HG03025 (cell line): ENCODE measurements at regions not wholly inside any gene's neighbourhood (a gene's known extent, or its start where the extent isn't known, plus 50 kb on each side); places are given as distances from the start of the nearest gene placed in this dataset.
"Not testable (repeated sequence)": the region's sequence is repeated elsewhere in the genome, so short reads cannot be mapped to it uniquely, and the experiment has no call there.

ENCODE experiments used
- ATAC-seq: cut with Tn5 transposase; IDR thresholded peaks from one replicate; pipeline ENCODE4 v1.9.1; 2021; ENCODE audit warnings: mild to moderate bottlenecking, moderate library complexity; ENCODE audit not compliant: unreplicated experiment, low FRiP score

GRCh38 chr6:27092316-27092692 is 155.2 kb upstream of the PRSS16 start:
- ATAC-seq, result no peak

- no peak for ATAC-seq
These were observed 151.6 kb upstream of the PRSS16 start for GRCh38 chr6:27095914-27096313.

DNA sequence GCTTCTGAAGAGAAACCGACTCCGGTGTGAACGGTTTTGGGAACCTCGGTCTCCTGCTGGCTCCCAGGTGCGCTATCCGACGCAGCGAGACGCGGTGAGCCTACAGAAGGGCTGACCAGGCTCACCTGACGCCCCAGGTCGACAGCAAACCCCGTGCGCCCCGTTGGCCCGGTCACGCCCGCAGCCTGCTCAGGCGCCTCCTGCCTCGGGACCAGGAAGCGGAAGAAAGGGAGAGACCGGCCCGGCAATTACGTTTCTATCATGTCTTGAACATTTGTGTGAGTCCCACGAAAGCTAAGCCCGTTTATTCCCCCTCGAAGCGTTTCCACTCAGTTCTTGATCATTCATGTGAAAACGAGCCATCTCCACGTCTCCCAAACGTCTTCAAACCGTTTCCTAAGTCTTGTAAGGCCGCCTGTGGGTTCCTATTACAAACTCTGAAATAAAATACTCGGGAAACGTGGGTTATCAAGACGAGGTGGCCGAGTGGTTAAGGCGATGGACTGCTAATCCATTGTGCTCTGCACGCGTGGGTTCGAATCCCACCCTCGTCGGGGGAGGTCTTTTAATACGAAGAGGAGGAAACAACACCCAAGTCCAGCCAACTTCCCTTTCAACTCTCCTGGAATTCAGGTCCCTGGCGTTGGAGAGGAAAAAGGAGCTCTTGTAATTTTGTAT is 150.5 kb upstream of the PRSS16 start:
- no peak for ATAC-seq

GRCh38 chr6:27098956-27099355 is 148.5 kb upstream of the PRSS16 start:
- no peak for ATAC-seq

- no peak for ATAC-seq
These were observed 146.6 kb upstream of the PRSS16 start for GRCh38 chr6:27100921-27101320.

- no peak for ATAC-seq
These were observed 145.7 kb upstream of the PRSS16 start for GRCh38 chr6:27101824-27102223.

DNA sequence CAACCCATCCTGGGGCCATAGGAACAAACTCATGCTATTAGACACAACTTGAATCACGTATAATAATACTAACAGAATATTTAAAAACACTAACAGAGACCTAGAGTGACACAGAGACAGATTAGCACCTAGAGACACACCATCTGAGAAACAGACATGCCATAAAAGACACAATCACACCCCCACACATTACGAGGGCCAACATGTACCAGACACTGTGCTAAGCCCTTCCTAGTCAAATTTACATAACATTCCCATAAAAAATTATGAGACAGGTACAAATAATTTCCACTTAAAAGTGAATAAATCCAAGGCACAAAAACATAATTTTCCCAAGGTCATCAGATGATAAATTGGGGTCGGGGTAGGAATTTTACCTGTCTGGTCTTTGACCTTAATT is 141.1 kb upstream of the PRSS16 start:
- ATAC-seq, result no peak

DNA sequence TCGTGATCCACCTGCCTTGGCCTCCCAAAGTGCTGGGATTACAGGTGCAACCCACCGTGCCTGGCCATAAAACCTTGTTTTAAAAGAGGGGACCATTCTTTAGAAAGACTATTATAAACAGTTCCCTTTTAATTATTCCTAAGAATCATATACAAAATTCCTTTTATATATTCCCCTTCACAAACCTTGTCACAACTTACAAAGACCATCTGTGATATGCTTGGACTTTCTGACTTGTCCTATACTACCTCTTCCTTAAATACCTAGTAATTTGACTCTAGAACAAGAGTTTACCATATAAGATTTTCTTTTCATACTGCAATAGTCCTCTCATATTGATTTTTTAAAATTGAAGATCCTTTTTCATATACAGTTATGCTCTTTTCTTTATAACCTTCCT is 135.8 kb upstream of the PRSS16 start:
- ATAC-seq, result no peak

DNA sequence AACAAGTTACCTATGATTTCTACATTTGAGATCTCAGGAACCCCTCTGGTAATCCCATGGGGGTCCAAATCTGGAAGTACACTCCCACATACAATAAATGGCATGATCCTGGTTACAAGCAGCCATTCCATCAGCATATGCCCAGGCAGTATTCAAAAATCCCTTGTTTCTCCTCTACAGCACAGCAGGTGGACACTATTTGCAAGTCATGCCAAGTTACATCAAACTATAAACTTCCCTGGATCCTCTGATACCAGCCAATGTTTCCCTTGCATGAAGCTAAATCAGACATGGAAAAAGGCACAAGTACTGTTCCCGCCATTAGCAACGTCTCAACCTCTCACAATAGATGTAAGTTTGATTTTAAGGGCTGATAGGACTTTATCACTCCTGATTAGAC is 134.5 kb upstream of the PRSS16 start:
- ATAC-seq, result no peak

DNA sequence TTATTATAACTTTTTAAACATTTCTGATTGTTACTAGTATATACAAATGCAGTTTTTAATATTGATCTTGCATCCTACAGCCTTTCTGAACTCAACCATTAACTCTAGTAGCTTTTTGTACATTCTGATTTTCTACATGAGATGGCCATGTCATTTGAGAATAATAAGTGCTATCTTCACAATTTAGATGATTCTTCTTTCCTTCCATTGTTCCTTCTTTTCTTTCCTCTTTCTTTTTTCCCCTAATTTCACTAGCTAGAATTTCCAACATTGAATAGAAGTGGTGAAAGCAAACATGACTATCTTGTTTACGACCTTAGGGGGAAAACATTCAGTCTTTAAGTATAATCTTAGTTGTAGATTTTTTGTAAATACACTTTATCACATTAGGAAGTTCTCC is 128.2 kb upstream of the PRSS16 start:
- no peak for ATAC-seq

DNA sequence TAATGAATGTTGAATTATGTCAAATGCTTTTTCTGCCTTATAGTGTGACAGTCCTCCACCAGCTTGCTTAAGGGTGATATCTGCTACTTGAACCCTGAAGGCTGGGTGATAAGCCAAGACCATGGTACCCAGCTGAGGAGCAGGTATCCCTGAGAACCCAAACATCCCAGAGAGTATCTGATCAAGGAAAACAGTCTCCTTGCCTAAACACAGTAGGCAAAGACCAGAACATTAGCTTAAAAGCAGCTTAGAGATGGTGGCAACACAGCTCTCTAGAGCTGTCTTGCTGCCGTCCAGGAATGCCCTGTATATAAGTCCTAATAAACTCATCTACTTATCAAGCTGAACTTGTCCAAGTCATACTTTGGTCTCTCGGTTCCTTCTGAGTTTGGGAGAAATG is 127.7 kb upstream of the PRSS16 start:
- ATAC-seq, result no peak

- ATAC-seq, result no peak
These were observed 125.9 kb upstream of the PRSS16 start for GRCh38 chr6:27121640-27122039.

- no peak for ATAC-seq
These were observed 123.2 kb upstream of the PRSS16 start for GRCh38 chr6:27124252-27124657.

DNA sequence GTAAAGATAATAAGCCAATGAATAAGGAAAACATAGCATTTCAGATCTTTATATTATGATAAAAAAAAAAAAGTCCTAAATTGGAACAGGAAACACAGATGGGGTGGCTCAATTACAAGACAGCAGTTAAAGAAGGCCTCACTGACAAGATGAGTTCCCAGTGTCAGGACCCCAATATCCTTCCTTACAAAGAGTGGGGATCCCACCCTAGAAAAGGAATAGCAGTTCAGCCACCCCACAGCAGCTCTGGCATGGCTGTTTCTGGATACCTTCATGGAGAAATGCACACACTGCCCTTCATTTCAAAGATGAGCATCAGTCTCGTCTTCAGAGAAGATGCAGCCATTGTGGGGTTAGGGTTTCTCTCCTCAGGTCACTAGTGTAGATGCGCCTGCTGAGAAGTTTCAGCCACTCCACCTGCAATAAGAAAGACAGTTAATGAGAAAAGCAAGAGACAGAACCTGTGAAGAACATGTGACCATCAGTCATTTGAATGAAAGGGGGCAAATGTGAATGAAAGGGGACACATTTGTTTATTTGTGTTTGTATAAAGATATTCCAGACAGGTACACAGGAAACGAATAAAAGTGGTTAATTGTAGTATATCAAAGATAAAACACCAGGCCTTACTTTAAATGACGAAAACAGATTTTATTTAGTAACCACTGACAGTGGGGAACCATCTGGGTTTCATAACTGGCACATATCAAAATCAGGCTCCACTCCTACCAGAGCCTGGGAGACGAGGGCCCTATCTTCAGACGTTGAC is 121.3 kb upstream of the PRSS16 start:
- ATAC-seq, result no peak

DNA sequence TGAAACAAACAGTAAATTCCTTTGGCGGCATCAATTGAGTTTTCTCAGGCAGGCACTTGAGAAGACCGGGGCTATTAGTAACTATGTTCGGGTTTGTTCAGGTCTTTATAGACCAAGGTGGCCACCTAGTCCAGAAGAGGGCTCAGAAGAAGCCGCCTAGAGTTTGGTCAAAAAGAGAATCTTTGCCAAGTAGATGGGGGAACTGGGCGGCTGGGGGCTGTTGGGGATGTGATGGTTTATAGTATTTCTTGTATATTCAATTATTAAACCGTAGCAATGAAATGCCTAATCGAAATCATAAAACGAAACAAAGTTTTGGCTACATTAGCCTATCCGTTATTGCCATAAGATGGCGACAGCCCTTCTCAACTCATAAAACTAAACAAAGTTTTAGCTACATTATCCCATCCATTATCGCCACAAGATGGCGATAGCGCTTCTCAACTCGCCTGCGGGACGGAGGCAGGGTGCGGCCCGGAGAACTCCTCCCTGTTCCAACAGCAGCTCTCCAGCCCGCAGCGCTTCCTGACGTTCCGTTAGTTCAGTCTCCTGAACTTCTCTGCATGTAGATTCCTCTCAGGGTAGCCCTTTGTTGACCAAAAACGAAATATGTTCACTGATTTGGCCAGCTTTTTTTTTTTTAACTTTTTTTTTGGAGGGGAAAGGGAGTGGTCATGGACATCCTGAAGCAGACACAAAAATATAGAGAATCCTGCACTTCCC is 120.5 kb upstream of the PRSS16 start:
- peak; percentile 42 for ATAC-seq

- not testable (repeated sequence) for ATAC-seq
These were observed 119.6 kb upstream of the PRSS16 start for GRCh38 chr6:27127874-27128273.

- ATAC-seq, result no peak
These were observed 119.0 kb upstream of the PRSS16 start for GRCh38 chr6:27128311-27129094.

GRCh38 chr6:27129095-27129815 is 118.2 kb upstream of the PRSS16 start:
- no peak for ATAC-seq

- ATAC-seq, result no peak
These were observed 117.6 kb upstream of the PRSS16 start for GRCh38 chr6:27129917-27130316.
